HG02852 (cell line): ENCODE measurements at regions not wholly inside any gene's neighbourhood (a gene's known extent, or its start where the extent isn't known, plus 50 kb on each side); places are given as distances from the start of the nearest gene placed in this dataset.
"Not testable (repeated sequence)": the region's sequence is repeated elsewhere in the genome, so short reads cannot be mapped to it uniquely, and the experiment has no call there.

Experiments used
- ATAC-seq: cut with Tn5 transposase; IDR thresholded peaks from one replicate; pipeline ENCODE4 v1.9.1; 2021; ENCODE audit warnings: mild to moderate bottlenecking, moderate library complexity; ENCODE audit not compliant: unreplicated experiment

DNA sequence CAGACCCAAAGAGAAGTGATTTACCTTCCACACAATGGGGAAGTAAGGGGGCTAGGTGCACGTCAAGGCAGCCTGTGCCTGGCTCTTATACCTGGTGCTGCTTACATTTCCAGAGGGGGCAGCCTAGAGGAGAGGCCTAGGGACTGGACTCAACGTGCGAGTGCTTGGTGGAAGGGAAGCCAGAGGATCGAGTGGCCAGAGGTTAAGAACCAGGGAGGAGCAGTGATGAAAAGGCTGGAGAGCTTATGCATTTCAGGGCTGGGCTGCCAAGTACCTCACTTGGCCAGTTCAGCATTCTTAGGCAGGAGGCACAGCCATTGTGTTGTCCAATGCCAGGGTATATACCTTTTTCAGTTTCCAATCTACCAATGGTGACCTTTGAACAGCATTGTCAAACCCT is 77.4 kb downstream of the LAT start:
- not testable (repeated sequence) for ATAC-seq

GRCh38 chr16:29061467-29061921 is 76.6 kb downstream of the LAT start:
- ATAC-seq, result not testable (repeated sequence)

DNA sequence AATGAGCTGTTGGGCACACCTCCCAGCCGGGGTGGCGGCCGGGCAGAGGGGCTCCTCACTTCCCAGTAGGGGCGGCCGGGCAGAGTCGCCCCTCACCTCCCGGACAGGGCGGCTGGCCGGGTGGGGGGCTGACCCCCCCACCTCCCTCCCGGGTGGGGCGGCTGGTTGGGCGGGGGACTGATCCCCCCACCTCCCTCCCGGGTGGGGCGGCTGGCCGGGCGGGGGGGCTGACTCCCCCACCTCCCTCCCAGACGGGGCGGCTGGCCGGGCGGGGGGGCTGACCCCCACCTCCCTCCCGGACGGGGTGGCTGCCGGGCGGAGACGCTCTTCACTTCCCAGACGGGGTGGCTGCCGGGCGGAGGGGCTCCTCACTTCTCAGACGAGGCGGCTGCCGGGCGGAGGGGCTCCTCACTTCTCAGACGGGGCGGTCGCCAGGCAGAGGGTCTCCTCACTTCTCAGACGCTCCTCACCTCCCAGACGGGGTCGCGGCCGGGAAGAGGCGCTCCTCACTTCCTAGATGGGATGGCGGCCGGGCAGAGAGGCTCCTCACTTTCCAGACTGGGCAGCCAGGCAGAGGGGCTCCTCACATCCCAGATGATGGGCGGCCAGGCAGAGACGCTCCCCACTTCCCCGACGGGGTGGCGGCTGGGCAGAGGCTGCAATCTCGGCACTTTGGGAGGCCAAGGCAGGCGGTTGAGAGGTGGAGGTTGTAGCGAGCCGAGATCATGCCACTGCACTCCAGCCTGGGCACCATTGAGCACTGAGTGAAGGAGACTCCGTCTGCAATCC is 75.4 kb downstream of the LAT start:
- ATAC-seq, result not testable (repeated sequence)

- not testable (repeated sequence) for ATAC-seq
Observed at GRCh38 chr16:29059575-29059974, 74.7 kb downstream of the LAT start.
